Smooth muscle cell (in vitro differentiated cells): ENCODE measurements at regions not wholly inside any gene's neighbourhood (a gene's known extent, or its start where the extent isn't known, plus 50 kb on each side); places are given as distances from the start of the nearest gene placed in this dataset.
A peak's percentile ranks its signal among the peaks of the same experiment; 100 is the strongest.

Source experiments
- DNase-seq: peaks from one replicate; lab custom pipeline; 2025; ENCODE audit not compliant: unreplicated experiment; lab: John Stamatoyannopoulos, UW
- H2AFZ ChIP-seq: fragments of 200-600 bp; sonication (generic); 2 replicates; pipeline ENCODE4 v1.6.0; 2016; ENCODE audit warnings: antibody characterized with exemption, low read depth, mild to moderate bottlenecking
- H3F3A ChIP-seq: fragments of 200-600 bp; sonication (generic); 2 replicates; pipeline ENCODE4 v1.6.0; 2017; ENCODE audit warnings: antibody characterized with exemption, low read depth
- H3K27ac ChIP-seq: fragments of 200-600 bp; sonication (generic); 2 replicates; pipeline ENCODE4 v1.5.1; 2016; ENCODE audit warnings: low read depth, mild to moderate bottlenecking
- H3K27me3 ChIP-seq: fragments of 200-600 bp; sonication (generic); 2 replicates; pipeline ENCODE4 v1.6.1; 2016; ENCODE audit warnings: low read depth, mild to moderate bottlenecking
- H3K36me3 ChIP-seq: fragments of 200-600 bp; sonication (generic); 2 replicates; pipeline ENCODE4 v1.5.1; 2016; ENCODE audit warnings: low read depth
- H3K4me1 ChIP-seq: fragments of 200-600 bp; sonication (generic); 2 replicates; pipeline ENCODE4 v1.5.1; 2016; ENCODE audit warnings: low read depth
- H3K4me2 ChIP-seq: fragments of 200-600 bp; sonication (generic); 2 replicates; pipeline ENCODE4 v1.6.0; 2016; ENCODE audit warnings: mild to moderate bottlenecking
- H3K4me3 ChIP-seq: fragments of 200-600 bp; sonication (generic); 2 replicates; pipeline ENCODE4 v1.5.1; 2016; ENCODE audit warnings: mild to moderate bottlenecking
- H3K79me2 ChIP-seq: fragments of 200-600 bp; sonication (generic); 2 replicates; pipeline ENCODE4 v1.6.0; 2016; ENCODE audit warnings: low read depth, mild to moderate bottlenecking
- H3K9ac ChIP-seq: fragments of 200-600 bp; sonication (generic); 2 replicates; pipeline ENCODE4 v1.6.0; 2016; ENCODE audit warnings: low read depth
- H3K9me3 ChIP-seq: fragments of 200-600 bp; sonication (generic); replicated peaks from 2 replicates; pipeline ENCODE4 v1.5.1; 2016; ENCODE audit warnings: low read depth
- H4K20me1 ChIP-seq: fragments of 200-600 bp; sonication (generic); 2 replicates; pipeline ENCODE4 v1.6.0; 2016; ENCODE audit warnings: low read depth
- WGBS: methylation state at CpG from one replicate; pipeline ENCODE4 v1.1.7; 2016; ENCODE audit warnings: low lambda C conversion rate; 5-methylcytosine and 5-hydroxymethylcytosine counted together
- TF ChIP-seq, protein P1 (sequence below): fragments of 200-600 bp; sonication (generic); IDR thresholded peaks from 2 replicates; pipeline ENCODE4 v1.5.1; 2017; ENCODE audit warnings: borderline replicate concordance, mild to moderate bottlenecking, antibody characterized with exemption; ENCODE audit not compliant: insufficient read depth, poor library complexity, severe bottlenecking

DNA sequence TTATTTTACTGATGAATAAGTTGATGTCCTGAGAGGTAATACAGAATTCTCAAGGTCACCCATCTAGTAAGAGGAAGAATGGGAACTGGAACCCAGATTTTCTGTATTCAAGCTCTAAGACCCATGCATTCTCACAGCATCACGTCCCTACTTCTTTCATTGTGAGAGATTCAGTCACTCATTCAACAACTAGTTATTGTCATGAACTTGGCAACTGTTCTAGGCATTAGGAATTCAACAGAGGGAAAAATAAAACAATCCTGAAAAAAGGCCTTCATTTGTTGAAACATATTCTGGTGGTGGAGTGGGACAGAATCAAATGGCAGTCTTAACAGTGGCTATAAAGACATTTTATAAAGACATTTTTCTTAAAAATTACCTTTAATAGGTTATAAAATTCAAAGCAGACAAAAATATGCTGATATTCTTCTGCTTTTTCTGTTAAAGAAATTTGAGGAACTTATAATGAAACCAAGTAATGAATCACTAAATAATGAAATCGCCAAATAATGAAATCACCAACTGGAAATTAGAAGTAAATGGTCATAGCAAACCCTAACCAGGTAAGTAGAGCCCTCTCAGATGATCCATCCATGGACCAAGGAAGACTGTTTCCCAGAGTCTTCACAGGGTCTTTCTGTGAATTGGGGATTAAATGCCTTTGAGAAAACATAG lies 136.5 kb upstream of the DPYD start:
- Histone ChIP-seq H3K4me2 (no peak overlapping the region), H2AFZ (no peak overlapping the region), H3K27ac (no peak overlapping the region), H3K27me3 (no peaks in the 10 kb centered on the region), H3K9me3 (no peaks in the 10 kb centered on the region), H3K4me3 (no peak overlapping the region), H3K9ac (no peak overlapping the region), H4K20me1 (no peaks in the 10 kb centered on the region), H3K79me2 (no peaks in the 10 kb centered on the region), H3K36me3 (no peaks in the 10 kb centered on the region), H3K4me1 (peaks cover 5% of the 10 kb centered on the region), H3F3A (peaks cover 2% of the 10 kb centered on the region)
- TF ChIP-seq, protein P1, sequence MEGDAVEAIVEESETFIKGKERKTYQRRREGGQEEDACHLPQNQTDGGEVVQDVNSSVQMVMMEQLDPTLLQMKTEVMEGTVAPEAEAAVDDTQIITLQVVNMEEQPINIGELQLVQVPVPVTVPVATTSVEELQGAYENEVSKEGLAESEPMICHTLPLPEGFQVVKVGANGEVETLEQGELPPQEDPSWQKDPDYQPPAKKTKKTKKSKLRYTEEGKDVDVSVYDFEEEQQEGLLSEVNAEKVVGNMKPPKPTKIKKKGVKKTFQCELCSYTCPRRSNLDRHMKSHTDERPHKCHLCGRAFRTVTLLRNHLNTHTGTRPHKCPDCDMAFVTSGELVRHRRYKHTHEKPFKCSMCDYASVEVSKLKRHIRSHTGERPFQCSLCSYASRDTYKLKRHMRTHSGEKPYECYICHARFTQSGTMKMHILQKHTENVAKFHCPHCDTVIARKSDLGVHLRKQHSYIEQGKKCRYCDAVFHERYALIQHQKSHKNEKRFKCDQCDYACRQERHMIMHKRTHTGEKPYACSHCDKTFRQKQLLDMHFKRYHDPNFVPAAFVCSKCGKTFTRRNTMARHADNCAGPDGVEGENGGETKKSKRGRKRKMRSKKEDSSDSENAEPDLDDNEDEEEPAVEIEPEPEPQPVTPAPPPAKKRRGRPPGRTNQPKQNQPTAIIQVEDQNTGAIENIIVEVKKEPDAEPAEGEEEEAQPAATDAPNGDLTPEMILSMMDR, result no peak
- WGBS, result 87% methylated on average over 2 of the region's 2 CpGs
- no peak for DNase-seq

DNA sequence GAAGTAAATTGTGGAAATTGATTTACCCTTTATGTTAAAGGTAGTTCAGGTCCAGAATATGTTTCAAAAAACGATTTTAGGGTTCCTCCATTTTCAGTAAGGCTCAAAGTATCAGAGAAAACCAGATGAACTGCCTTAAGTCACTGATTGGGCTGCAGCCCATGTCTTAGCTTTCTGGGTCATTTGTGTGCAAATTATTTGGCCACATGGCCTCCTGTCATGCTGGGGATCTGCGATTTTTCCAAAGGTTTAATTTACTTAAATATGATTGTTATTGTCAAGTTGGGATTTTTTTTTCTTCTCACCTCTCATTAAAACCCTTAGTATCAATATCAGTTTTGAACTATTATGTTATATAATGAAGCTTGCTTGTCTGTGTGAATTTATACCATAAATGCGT lies 135.9 kb upstream of the DPYD start:
- Histone ChIP-seq H3K9me3 (no peaks in the 10 kb centered on the region), H3K27me3 (no peaks in the 10 kb centered on the region), H3K4me2 (no peak overlapping the region), H2AFZ (no peak overlapping the region), H3K27ac (no peak overlapping the region), H3K79me2 (no peaks in the 10 kb centered on the region), H3K4me1 (peaks cover 6% of the 10 kb centered on the region), H4K20me1 (no peaks in the 10 kb centered on the region), H3K9ac (no peak overlapping the region), H3F3A (peaks cover 6% of the 10 kb centered on the region), H3K4me3 (no peak overlapping the region), H3K36me3 (no peaks in the 10 kb centered on the region)
- WGBS, result 76% methylated on average over 3 of the region's 3 CpGs
- TF ChIP-seq, protein P1, result no peak
- no peak for DNase-seq

DNA sequence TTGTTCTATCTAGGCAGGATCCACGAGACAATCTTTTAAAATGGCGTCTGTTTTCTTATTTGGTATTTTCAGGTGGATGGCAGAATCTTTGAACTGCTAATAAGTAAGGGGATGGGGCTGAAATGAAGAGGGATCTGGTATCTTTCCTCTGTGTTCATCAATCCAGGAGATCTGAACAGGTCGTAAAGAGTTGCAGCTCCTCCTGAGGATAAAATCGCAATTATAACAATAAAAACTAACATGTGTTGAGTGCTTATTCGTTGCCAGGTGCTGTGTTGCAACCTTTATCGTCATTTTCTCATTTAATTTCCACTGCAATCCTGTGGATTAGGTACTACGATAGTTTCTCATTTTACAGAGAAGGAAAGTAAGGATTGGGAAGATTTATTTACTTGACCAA lies 134.6 kb upstream of the DPYD start:
- WGBS, result 74% methylated on average over 7 of the region's 7 CpGs
- Histone ChIP-seq H3K27ac (no peak overlapping the region), H3K9ac (no peak overlapping the region), H2AFZ (peak overlapping the region; percentile 89), H3K4me1 (peaks cover 6% of the 10 kb centered on the region), H3K27me3 (peaks cover 2% of the 10 kb centered on the region), H3K4me3 (no peak overlapping the region), H4K20me1 (no peaks in the 10 kb centered on the region), H3K4me2 (peak overlapping the region; percentile 92), H3K9me3 (no peaks in the 10 kb centered on the region), H3F3A (peaks cover 6% of the 10 kb centered on the region), H3K79me2 (no peaks in the 10 kb centered on the region), H3K36me3 (no peaks in the 10 kb centered on the region)
- no peak for DNase-seq
- TF ChIP-seq, protein P1, result no peak

DNA sequence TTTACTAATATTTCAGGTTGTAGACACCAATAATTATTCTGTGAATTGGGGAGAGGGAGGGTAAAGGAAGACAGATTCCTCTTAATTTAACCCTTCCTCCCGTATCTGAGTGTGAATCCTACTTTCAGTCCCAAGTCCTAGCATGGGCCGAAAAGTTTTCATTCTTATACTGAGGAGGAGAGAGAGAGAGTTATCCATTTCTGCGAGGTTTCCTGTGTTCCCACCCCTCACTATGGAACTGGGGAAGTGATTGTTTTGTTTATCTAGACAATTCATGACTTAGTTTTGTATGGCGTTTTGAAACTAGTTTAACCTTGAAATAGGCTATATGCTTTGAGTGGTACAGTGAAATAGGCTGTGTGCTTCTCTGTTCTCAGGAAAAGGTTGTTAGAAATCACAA lies 134.0 kb upstream of the DPYD start:
- Histone ChIP-seq H3K4me1 (peaks cover 6% of the 10 kb centered on the region), H2AFZ (peak overlapping the region; percentile 89), H3K9me3 (no peaks in the 10 kb centered on the region), H3F3A (peaks cover 6% of the 10 kb centered on the region), H3K79me2 (no peaks in the 10 kb centered on the region), H3K9ac (no peak overlapping the region), H3K4me3 (peak overlapping the region; percentile 60), H4K20me1 (no peaks in the 10 kb centered on the region), H3K36me3 (no peaks in the 10 kb centered on the region), H3K27ac (no peak overlapping the region), H3K4me2 (peak overlapping the region; percentile 92), H3K27me3 (peaks cover 9% of the 10 kb centered on the region)
- 43% methylated on average over 4 of the region's 4 CpGs for WGBS
- DNase-seq, result no peak
- TF ChIP-seq, protein P1, result no peak
